ENCODE measurements at regions not wholly inside any gene's neighbourhood (a gene's known extent, or its start where the extent isn't known, plus 50 kb on each side); places are given as distances from the start of the nearest gene placed in this dataset.

- no peak for DNase-seq (ENCODE audit: low read depth)
- H3K4me3 ChIP-seq (ENCODE audit: control insufficient read depth, low read depth, low read length): no peak overlapping the region
- no peak for TF ChIP-seq CTCF (conservative IDR thresholded peaks at IDR 0.05; ENCODE audit: control insufficient read depth, insufficient read depth, low read depth, low read length)
Measured at GRCh38 chr5:4245511-4245910, 649.9 kb downstream of the IRX1 start.

GRCh38 chr5:4246447-4246846 is 650.8 kb downstream of the IRX1 start:
- H3K4me3 ChIP-seq (ENCODE audit: control insufficient read depth, low read depth, low read length): no peak overlapping the region

GRCh38 chr5:4250254-4250653 is 654.6 kb downstream of the IRX1 start:
- DNase-seq (ENCODE audit: low read depth): no peak
- no peak for TF ChIP-seq CTCF (conservative IDR thresholded peaks at IDR 0.05; ENCODE audit: control insufficient read depth, insufficient read depth, low read depth, low read length)
- H3K4me3 ChIP-seq (ENCODE audit: control insufficient read depth, low read depth, low read length): no peak overlapping the region

More at GRCh38 chr5:4246447-4246846, 650.8 kb downstream of the IRX1 start:
- TF ChIP-seq CTCF (conservative IDR thresholded peaks at IDR 0.05; ENCODE audit: control insufficient read depth, insufficient read depth, low read depth, low read length): no peak
- DNase-seq (ENCODE audit: low read depth): no peak

- DNase-seq (ENCODE audit: low read depth): no peak
- no peak for TF ChIP-seq CTCF (conservative IDR thresholded peaks at IDR 0.05; ENCODE audit: control insufficient read depth, insufficient read depth, low read depth, low read length)
- H3K4me3 ChIP-seq (ENCODE audit: control insufficient read depth, low read depth, low read length): no peak overlapping the region
Measured at GRCh38 chr5:4252385-4252784, 656.8 kb downstream of the IRX1 start.

- DNase-seq (ENCODE audit: low read depth): no peak
- no peak for TF ChIP-seq CTCF (conservative IDR thresholded peaks at IDR 0.05; ENCODE audit: control insufficient read depth, insufficient read depth, low read depth, low read length)
- H3K4me3 ChIP-seq (ENCODE audit: control insufficient read depth, low read depth, low read length): no peak overlapping the region
Measured at GRCh38 chr5:4254736-4255135, 659.1 kb downstream of the IRX1 start.

- no peak for DNase-seq (ENCODE audit: low read depth)
- H3K4me3 ChIP-seq (ENCODE audit: control insufficient read depth, low read depth, low read length): no peak overlapping the region
- TF ChIP-seq CTCF (conservative IDR thresholded peaks at IDR 0.05; ENCODE audit: control insufficient read depth, insufficient read depth, low read depth, low read length): no peak
Measured at GRCh38 chr5:4255441-4255840, 659.8 kb downstream of the IRX1 start.

GRCh38 chr5:4258170-4258569 is 662.5 kb downstream of the IRX1 start:
- DNase-seq (ENCODE audit: low read depth): no peak
- H3K4me3 ChIP-seq (ENCODE audit: control insufficient read depth, low read depth, low read length): no peak overlapping the region
- no peak for TF ChIP-seq CTCF (conservative IDR thresholded peaks at IDR 0.05; ENCODE audit: control insufficient read depth, insufficient read depth, low read depth, low read length)
